Endodermal cell (in vitro differentiated cells): ENCODE measurements at regions not wholly inside any gene's neighbourhood (a gene's known extent, or its start where the extent isn't known, plus 50 kb on each side); places are given as distances from the start of the nearest gene placed in this dataset.

Experiments
- DNase-seq: peaks from one replicate; pipeline ENCODE4 v3.0.0-alpha.2; 2017
- H3K27ac ChIP-seq: 2 replicates; pipeline ENCODE4 v1.5.1; 2013; ENCODE audit warnings: mild to moderate bottlenecking, low read depth, low read length, moderate library complexity
- H3K27me3 ChIP-seq: 2 replicates; pipeline ENCODE4 v1.6.1; 2013; ENCODE audit warnings: mild to moderate bottlenecking, low read length, moderate library complexity; ENCODE audit not compliant: insufficient read depth, control insufficient read depth, poor library complexity, severe bottlenecking
- H3K36me3 ChIP-seq: 2 replicates; pipeline ENCODE4 v1.7.0; 2013; ENCODE audit warnings: mild to moderate bottlenecking, low read length, moderate library complexity; ENCODE audit not compliant: control insufficient read depth, insufficient read depth
- H3K4me1 ChIP-seq: one replicate; pipeline ENCODE4 v1.7.0; 2013; ENCODE audit warnings: low read length; ENCODE audit not compliant: control insufficient read depth, insufficient read depth
- H3K4me3 ChIP-seq: 2 replicates; pipeline ENCODE4 v1.5.1; 2013; ENCODE audit warnings: mild to moderate bottlenecking, low read length, moderate library complexity
- H3K9ac ChIP-seq: 2 replicates; pipeline ENCODE4 v1.6.1; 2013; ENCODE audit warnings: mild to moderate bottlenecking, low read length, moderate library complexity; ENCODE audit not compliant: poor library complexity, severe bottlenecking; ENCODE audit errors: extremely low read depth
- H3K9me3 ChIP-seq: 2 replicates; pipeline ENCODE4 v1.6.1; 2013; ENCODE audit warnings: mild to moderate bottlenecking, low read length, moderate library complexity; ENCODE audit not compliant: control insufficient read depth
- H3K27ac Mint-ChIP-seq: 2 replicates; pipeline ENCODE4 v1.8.0; 2020; ENCODE audit warnings: mixed read lengths
- H3K27me3 Mint-ChIP-seq: 2 replicates; pipeline ENCODE4 v1.8.0; 2021; ENCODE audit warnings: mild to moderate bottlenecking, mixed read lengths; ENCODE audit not compliant: insufficient read depth
- H3K36me3 Mint-ChIP-seq: 2 replicates; pipeline ENCODE4 v1.8.0; 2020; ENCODE audit warnings: low read depth, mixed read lengths
- H3K4me1 Mint-ChIP-seq: 2 replicates; pipeline ENCODE4 v1.8.0; 2020; ENCODE audit warnings: mixed read lengths
- H3K4me3 Mint-ChIP-seq: 2 replicates; pipeline ENCODE4 v1.8.0; 2020; ENCODE audit warnings: mild to moderate bottlenecking, moderate library complexity, mixed read lengths
- H3K9me3 Mint-ChIP-seq: 2 replicates; pipeline ENCODE4 v1.8.0; 2020; ENCODE audit warnings: mild to moderate bottlenecking, mixed read lengths
- WGBS, 2 experiments: methylation state at CpG; one replicate each; pipeline versions ENCODE4 v1.1.5 to v1.1.7; 2013; ENCODE audit warnings: missing lambda C conversion rate in 2 of 2, mixed read lengths in 1 of 2; ENCODE audit not compliant: insufficient coverage in 1 of 2, insufficient read length in 1 of 2; 5-methylcytosine and 5-hydroxymethylcytosine counted together
- TF ChIP-seq, protein P1 (sequence below): fragments of 200-600 bp; sonication (generic); conservative IDR thresholded peaks from 2 replicates; pipeline ENCODE4 v1.5.0; 2021; ENCODE audit warnings: antibody characterized with exemption, mild to moderate bottlenecking

DNA sequence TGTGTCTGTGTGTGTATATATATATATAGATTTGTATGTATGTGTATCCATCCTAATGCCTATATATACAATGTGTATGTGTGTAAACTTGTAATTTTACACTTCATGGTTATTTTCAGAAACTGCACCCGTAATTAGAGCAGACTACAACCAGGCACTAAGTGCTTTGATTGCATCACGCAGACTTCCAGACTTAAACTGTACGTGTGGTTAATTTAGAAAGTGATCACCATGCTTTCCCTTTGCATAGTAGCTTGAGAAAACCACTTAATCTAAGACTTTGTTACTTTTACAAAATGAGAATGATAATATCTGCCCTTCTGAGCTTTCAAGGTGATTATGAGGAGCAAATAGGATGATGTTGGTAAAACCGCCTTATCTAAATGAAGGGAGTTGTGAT, 50.1 kb upstream of the E2F3 start:
- Mint-ChIP-seq H3K4me3 (no peak overlapping the region), H3K27ac (no peak overlapping the region), H3K36me3 (peaks cover 2% of the 10 kb centered on the region), H3K27me3 (peaks cover 2% of the 10 kb centered on the region), H3K9me3 (peaks cover 10% of the 10 kb centered on the region), H3K4me1 (peaks cover 12% of the 10 kb centered on the region)
- Histone ChIP-seq H3K4me1 (peaks cover 8% of the 10 kb centered on the region), H3K27ac (no peak overlapping the region), H3K9me3 (peaks cover 8% of the 10 kb centered on the region), H3K27me3 (no peaks in the 10 kb centered on the region), H3K9ac (no peak overlapping the region), H3K36me3 (no peaks in the 10 kb centered on the region), H3K4me3 (peak overlapping the region; percentile 39)
- TF ChIP-seq, protein P1, sequence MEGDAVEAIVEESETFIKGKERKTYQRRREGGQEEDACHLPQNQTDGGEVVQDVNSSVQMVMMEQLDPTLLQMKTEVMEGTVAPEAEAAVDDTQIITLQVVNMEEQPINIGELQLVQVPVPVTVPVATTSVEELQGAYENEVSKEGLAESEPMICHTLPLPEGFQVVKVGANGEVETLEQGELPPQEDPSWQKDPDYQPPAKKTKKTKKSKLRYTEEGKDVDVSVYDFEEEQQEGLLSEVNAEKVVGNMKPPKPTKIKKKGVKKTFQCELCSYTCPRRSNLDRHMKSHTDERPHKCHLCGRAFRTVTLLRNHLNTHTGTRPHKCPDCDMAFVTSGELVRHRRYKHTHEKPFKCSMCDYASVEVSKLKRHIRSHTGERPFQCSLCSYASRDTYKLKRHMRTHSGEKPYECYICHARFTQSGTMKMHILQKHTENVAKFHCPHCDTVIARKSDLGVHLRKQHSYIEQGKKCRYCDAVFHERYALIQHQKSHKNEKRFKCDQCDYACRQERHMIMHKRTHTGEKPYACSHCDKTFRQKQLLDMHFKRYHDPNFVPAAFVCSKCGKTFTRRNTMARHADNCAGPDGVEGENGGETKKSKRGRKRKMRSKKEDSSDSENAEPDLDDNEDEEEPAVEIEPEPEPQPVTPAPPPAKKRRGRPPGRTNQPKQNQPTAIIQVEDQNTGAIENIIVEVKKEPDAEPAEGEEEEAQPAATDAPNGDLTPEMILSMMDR, result no peak
- 81 to 96% methylated on average over 4 of the region's 4 CpGs for WGBS, 2 experiments
- DNase-seq, result no peak
